T-helper 2 cell treated with Interferon-gamma antibody and Interleukin-4, amounts not matched to agents 5 μg/mL and 100 μg/mL, for 36 hours (primary cell): ENCODE measurements at regions not wholly inside any gene's neighbourhood (a gene's known extent, or its start where the extent isn't known, plus 50 kb on each side); places are given as distances from the start of the nearest gene placed in this dataset.

Experiments used
- DNase-seq: peaks from one replicate; pipeline ENCODE4 v3.0.0; 2021; ENCODE audit warnings: low spot score
- H3K27ac Mint-ChIP-seq: one replicate; pipeline ENCODE4 v1.8.0; 2021; ENCODE audit warnings: mild to moderate bottlenecking, mixed read lengths
- H3K27me3 Mint-ChIP-seq: one replicate; pipeline ENCODE4 v1.8.0; 2021; ENCODE audit warnings: low read depth, mixed read lengths
- H3K36me3 Mint-ChIP-seq: one replicate; pipeline ENCODE4 v1.8.0; 2021; ENCODE audit warnings: low read depth, mixed read lengths
- H3K4me1 Mint-ChIP-seq: one replicate; pipeline ENCODE4 v1.8.0; 2021; ENCODE audit warnings: low read depth, mixed read lengths
- H3K4me3 Mint-ChIP-seq: one replicate; pipeline ENCODE4 v1.8.0; 2022; ENCODE audit warnings: mild to moderate bottlenecking, moderate library complexity, mixed read lengths
- H3K9me3 Mint-ChIP-seq: one replicate; pipeline ENCODE4 v1.8.0; 2021; ENCODE audit warnings: mixed read lengths

GRCh38 chr4:174141876-174142275 is 141.6 kb downstream of the FBXO8 start:
- no peaks in the 10 kb centered on the region for H3K36me3 Mint-ChIP-seq
- H3K4me3 Mint-ChIP-seq = no peak overlapping the region
- H3K27me3 Mint-ChIP-seq = peaks cover 5% of the 10 kb centered on the region
- no peak for DNase-seq
- H3K9me3 Mint-ChIP-seq = no peaks in the 10 kb centered on the region
- H3K4me1 Mint-ChIP-seq = no peaks in the 10 kb centered on the region
- no peak overlapping the region for H3K27ac Mint-ChIP-seq

GRCh38 chr4:174138616-174139015 is 144.9 kb downstream of the FBXO8 start:
- H3K9me3 Mint-ChIP-seq = no peaks in the 10 kb centered on the region
- no peak for DNase-seq
- no peaks in the 10 kb centered on the region for H3K36me3 Mint-ChIP-seq
- H3K4me3 Mint-ChIP-seq = no peak overlapping the region
- no peak overlapping the region for H3K27ac Mint-ChIP-seq
- no peaks in the 10 kb centered on the region for H3K4me1 Mint-ChIP-seq
- H3K27me3 Mint-ChIP-seq = no peaks in the 10 kb centered on the region

- Mint-ChIP-seq H3K27me3 (no peaks in the 10 kb centered on the region), H3K4me3 (no peak overlapping the region), H3K36me3 (no peaks in the 10 kb centered on the region), H3K4me1 (no peaks in the 10 kb centered on the region), H3K9me3 (no peaks in the 10 kb centered on the region), H3K27ac (no peak overlapping the region)
- no peak for DNase-seq
These were observed 145.8 kb downstream of the FBXO8 start for GRCh38 chr4:174137698-174138097.

- Mint-ChIP-seq H3K36me3 (no peaks in the 10 kb centered on the region), H3K27me3 (no peaks in the 10 kb centered on the region), H3K27ac (no peak overlapping the region), H3K4me1 (no peaks in the 10 kb centered on the region), H3K4me3 (no peak overlapping the region), H3K9me3 (no peaks in the 10 kb centered on the region)
- DNase-seq = no peak
These were observed 147.5 kb downstream of the FBXO8 start for GRCh38 chr4:174135936-174136406.

GRCh38 chr4:174135530-174135929 is 147.9 kb downstream of the FBXO8 start:
- no peaks in the 10 kb centered on the region for H3K27me3 Mint-ChIP-seq

GRCh38 chr4:174134361-174134760 is 149.1 kb downstream of the FBXO8 start:
- Mint-ChIP-seq H3K27ac (no peak overlapping the region), H3K4me1 (no peaks in the 10 kb centered on the region), H3K4me3 (no peak overlapping the region), H3K9me3 (no peaks in the 10 kb centered on the region), H3K36me3 (no peaks in the 10 kb centered on the region), H3K27me3 (no peaks in the 10 kb centered on the region)
- DNase-seq = no peak

More at GRCh38 chr4:174135530-174135929, 147.9 kb downstream of the FBXO8 start:
- H3K9me3 Mint-ChIP-seq = no peaks in the 10 kb centered on the region
- H3K4me3 Mint-ChIP-seq = no peak overlapping the region
- no peak for DNase-seq
- H3K36me3 Mint-ChIP-seq = no peaks in the 10 kb centered on the region
- no peak overlapping the region for H3K27ac Mint-ChIP-seq
- no peaks in the 10 kb centered on the region for H3K4me1 Mint-ChIP-seq

GRCh38 chr4:174133551-174133950 is 149.9 kb downstream of the FBXO8 start:
- no peak overlapping the region for H3K27ac Mint-ChIP-seq
- H3K9me3 Mint-ChIP-seq = no peaks in the 10 kb centered on the region
- H3K4me3 Mint-ChIP-seq = no peak overlapping the region
- DNase-seq = no peak
- no peaks in the 10 kb centered on the region for H3K36me3 Mint-ChIP-seq
- no peaks in the 10 kb centered on the region for H3K4me1 Mint-ChIP-seq
- no peaks in the 10 kb centered on the region for H3K27me3 Mint-ChIP-seq

- no peak overlapping the region for H3K4me3 Mint-ChIP-seq
- DNase-seq = no peak
- no peak overlapping the region for H3K27ac Mint-ChIP-seq
- H3K9me3 Mint-ChIP-seq = no peaks in the 10 kb centered on the region
- no peaks in the 10 kb centered on the region for H3K36me3 Mint-ChIP-seq
- no peaks in the 10 kb centered on the region for H3K4me1 Mint-ChIP-seq
- no peaks in the 10 kb centered on the region for H3K27me3 Mint-ChIP-seq
These were observed 151.6 kb downstream of the FBXO8 start for GRCh38 chr4:174131901-174132300.

GRCh38 chr4:174122705-174123104 is 160.8 kb downstream of the FBXO8 start:
- H3K27me3 Mint-ChIP-seq = peaks cover 21% of the 10 kb centered on the region
- no peak overlapping the region for H3K4me3 Mint-ChIP-seq
- no peaks in the 10 kb centered on the region for H3K36me3 Mint-ChIP-seq
- no peak for DNase-seq
- H3K9me3 Mint-ChIP-seq = no peaks in the 10 kb centered on the region
- peaks cover 2% of the 10 kb centered on the region for H3K4me1 Mint-ChIP-seq
- no peak overlapping the region for H3K27ac Mint-ChIP-seq

- Mint-ChIP-seq H3K27me3 (peaks cover 21% of the 10 kb centered on the region), H3K4me1 (peaks cover 2% of the 10 kb centered on the region), H3K36me3 (no peaks in the 10 kb centered on the region), H3K27ac (no peak overlapping the region), H3K9me3 (no peaks in the 10 kb centered on the region), H3K4me3 (no peak overlapping the region)
- DNase-seq = no peak
These were observed 162.8 kb downstream of the FBXO8 start for GRCh38 chr4:174120446-174121295.

GRCh38 chr4:174119830-174120229 is 163.6 kb downstream of the FBXO8 start:
- H3K27ac Mint-ChIP-seq = no peak overlapping the region
- H3K4me1 Mint-ChIP-seq = peaks cover 2% of the 10 kb centered on the region
- no peaks in the 10 kb centered on the region for H3K36me3 Mint-ChIP-seq

GRCh38 chr4:174119051-174119450 is 164.4 kb downstream of the FBXO8 start:
- H3K4me3 Mint-ChIP-seq = no peak overlapping the region
- H3K27me3 Mint-ChIP-seq = peaks cover 18% of the 10 kb centered on the region
- no peaks in the 10 kb centered on the region for H3K9me3 Mint-ChIP-seq
- no peak for DNase-seq
- no peak overlapping the region for H3K27ac Mint-ChIP-seq
- H3K36me3 Mint-ChIP-seq = no peaks in the 10 kb centered on the region
- peaks cover 2% of the 10 kb centered on the region for H3K4me1 Mint-ChIP-seq

More at GRCh38 chr4:174119830-174120229, 163.6 kb downstream of the FBXO8 start:
- Mint-ChIP-seq H3K9me3 (no peaks in the 10 kb centered on the region), H3K27me3 (peaks cover 21% of the 10 kb centered on the region), H3K4me3 (no peak overlapping the region)
- no peak for DNase-seq

- no peak overlapping the region for H3K27ac Mint-ChIP-seq
- H3K36me3 Mint-ChIP-seq = no peaks in the 10 kb centered on the region
- DNase-seq = no peak
- no peaks in the 10 kb centered on the region for H3K9me3 Mint-ChIP-seq
- H3K27me3 Mint-ChIP-seq = peaks cover 18% of the 10 kb centered on the region
- H3K4me3 Mint-ChIP-seq = no peak overlapping the region
- peaks cover 2% of the 10 kb centered on the region for H3K4me1 Mint-ChIP-seq
These were observed 165.3 kb downstream of the FBXO8 start for GRCh38 chr4:174118171-174118570.

GRCh38 chr4:174117445-174117844 is 166.0 kb downstream of the FBXO8 start:
- peaks cover 2% of the 10 kb centered on the region for H3K4me1 Mint-ChIP-seq
- H3K9me3 Mint-ChIP-seq = no peaks in the 10 kb centered on the region
- H3K27me3 Mint-ChIP-seq = peaks cover 14% of the 10 kb centered on the region
- no peak overlapping the region for H3K27ac Mint-ChIP-seq
- no peaks in the 10 kb centered on the region for H3K36me3 Mint-ChIP-seq
- no peak for DNase-seq
- no peak overlapping the region for H3K4me3 Mint-ChIP-seq

- Mint-ChIP-seq H3K9me3 (no peaks in the 10 kb centered on the region), H3K27ac (no peak overlapping the region), H3K4me3 (no peak overlapping the region)
These were observed 167.4 kb downstream of the FBXO8 start for GRCh38 chr4:174116021-174116420.

More at GRCh38 chr4:174116021-174116420, 167.4 kb downstream of the FBXO8 start:
- DNase-seq = no peak
- Mint-ChIP-seq H3K4me1 (peaks cover 2% of the 10 kb centered on the region), H3K36me3 (no peaks in the 10 kb centered on the region), H3K27me3 (peaks cover 12% of the 10 kb centered on the region)
